ENCODE measurements at regions not wholly inside any gene's neighbourhood (a gene's known extent, or its start where the extent isn't known, plus 50 kb on each side); places are given as distances from the start of the nearest gene placed in this dataset.

- no peak for DNase-seq
Measured at GRCh38 chr5:124459984-124460383, 286.5 kb downstream of the ZNF608 start.

DNA sequence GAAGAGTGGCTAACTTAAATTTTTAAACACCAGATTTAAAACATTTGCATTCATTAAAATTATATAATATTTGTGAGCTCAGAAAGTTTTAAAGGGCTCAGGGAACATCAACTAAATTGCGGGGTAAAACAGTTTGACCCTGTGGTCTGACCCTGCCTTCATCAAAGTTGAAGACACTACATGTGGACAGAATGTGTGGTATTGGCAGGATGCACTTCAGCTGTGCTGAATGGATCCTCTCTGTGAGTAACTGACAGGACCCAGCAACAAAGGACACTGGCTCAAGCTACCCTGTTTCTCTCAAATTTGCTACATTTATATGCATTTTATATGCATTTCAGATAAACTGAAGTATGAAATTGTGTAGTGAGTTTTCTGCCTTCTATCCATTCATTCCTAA lies 288.5 kb downstream of the ZNF608 start:
- DNase-seq, result no peak

DNA sequence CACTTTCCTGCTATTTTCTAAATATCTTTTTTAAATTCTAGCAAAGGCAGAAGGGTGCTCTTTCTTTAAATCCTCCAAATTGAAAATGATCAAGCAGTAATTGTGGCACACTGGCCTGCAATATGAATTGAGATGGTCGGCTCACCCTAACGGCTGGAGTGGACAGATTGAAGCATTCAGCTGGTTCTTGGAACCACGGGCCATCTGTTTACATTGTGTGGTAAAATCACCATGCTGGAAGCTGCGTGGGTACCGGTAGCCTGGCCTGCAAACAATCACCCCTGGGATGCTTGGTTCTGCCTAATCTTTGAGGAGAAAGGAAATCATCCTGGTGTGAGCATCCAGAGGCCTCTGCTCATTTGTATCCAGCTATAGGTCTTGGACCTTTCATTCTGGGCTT lies 289.3 kb downstream of the ZNF608 start:
- no peak for DNase-seq

DNA sequence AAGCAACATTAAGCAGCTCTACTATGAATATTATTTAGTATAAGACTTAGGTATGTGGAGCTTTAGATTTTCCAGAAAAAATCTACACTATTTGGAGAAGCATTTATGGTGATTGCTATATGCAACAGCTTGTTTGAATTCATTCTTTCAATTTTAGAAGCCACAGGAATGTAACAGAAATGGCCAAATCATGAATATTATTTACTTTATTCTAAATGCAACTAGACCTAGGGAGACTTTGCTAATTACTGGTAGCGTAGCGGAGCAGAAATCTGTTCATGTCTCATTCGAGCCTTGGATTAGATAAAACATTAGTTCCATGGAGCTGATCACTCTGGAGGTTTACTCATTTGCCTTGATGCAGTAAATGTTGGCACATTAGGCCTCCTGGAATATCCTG lies 290.2 kb downstream of the ZNF608 start:
- DNase-seq, result no peak

- no peak for DNase-seq
Measured at GRCh38 chr5:124454081-124454480, 292.4 kb downstream of the ZNF608 start.

- no peak for DNase-seq
Measured at GRCh38 chr5:124453221-124454051, 293.0 kb downstream of the ZNF608 start.

DNA sequence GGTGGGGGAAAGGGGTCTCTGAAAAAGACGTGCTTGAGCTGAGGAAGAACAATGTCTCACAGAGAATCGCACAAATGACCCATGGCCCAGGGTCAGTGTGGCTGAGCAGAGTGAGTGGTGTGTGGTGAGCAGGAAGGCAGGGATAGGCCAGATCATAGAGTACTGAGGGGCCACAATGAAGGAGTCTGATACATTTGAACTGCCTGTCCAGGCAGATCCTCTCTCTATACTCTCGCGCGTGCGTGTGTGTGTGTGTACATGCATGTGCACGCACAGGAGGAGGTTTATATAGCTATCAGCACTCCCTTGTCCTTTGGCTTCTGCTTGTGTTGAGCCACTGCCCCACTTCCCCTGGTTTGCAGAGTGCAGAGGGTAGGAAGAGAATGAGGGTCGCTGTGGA lies 294.0 kb downstream of the ZNF608 start:
- no peak for DNase-seq

GRCh38 chr5:124451721-124452383 lies 294.6 kb downstream of the ZNF608 start:
- no peak for DNase-seq

DNA sequence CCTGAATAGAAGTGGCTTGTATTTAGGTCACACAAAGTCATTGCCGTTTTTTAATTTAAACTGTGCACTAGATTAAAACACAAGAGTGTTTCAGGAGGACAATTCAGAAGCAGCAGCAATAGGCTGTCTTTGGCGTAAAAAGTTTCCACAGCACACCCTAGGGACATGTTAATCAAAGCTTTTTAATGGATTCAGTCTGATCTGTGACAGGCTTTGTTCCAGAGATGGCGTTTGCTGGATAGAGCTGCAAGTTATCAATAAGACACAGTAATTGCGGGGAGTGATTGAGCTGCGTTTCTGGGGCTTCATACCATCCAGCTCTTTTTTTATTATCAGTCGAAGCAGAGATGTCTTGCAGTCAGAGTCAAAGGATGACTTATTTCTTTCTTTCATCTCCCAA lies 300.3 kb downstream of the ZNF608 start:
- DNase-seq, result no peak

GRCh38 chr5:124445070-124445619 lies 301.3 kb downstream of the ZNF608 start:
- no peak for DNase-seq

DNA sequence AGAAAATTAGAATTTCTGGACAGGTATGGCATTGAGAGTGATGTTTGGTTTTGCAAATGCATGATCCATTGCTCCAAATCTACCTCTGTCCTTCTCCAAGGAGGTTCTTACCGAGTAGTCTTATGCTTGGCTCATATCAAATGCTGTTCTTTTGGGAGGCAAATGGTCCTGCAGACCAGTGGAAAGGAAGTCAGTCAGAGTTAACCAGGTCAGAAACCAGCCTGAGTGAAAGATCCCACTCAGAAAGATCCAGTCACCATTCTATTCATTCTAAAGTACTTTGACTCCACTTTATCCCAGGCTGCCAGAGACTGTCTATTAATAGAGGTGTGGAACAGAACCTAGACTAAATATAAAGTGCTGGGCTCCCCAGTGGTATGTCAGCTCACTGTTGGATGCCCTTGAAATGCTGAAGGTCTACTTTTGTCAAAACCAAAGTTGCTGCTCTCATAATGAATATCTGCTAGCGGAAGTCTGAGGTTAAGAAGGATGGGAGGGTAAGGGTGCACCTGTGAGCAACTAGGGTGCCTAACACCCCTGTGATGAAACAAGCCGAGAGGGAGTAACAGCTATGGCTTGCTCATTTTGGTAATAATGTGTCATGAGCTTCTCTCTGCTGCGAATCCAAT lies 302.2 kb downstream of the ZNF608 start:
- DNase-seq, result no peak

GRCh38 chr5:124440471-124440870 lies 306.0 kb downstream of the ZNF608 start:
- no peak for DNase-seq

DNA sequence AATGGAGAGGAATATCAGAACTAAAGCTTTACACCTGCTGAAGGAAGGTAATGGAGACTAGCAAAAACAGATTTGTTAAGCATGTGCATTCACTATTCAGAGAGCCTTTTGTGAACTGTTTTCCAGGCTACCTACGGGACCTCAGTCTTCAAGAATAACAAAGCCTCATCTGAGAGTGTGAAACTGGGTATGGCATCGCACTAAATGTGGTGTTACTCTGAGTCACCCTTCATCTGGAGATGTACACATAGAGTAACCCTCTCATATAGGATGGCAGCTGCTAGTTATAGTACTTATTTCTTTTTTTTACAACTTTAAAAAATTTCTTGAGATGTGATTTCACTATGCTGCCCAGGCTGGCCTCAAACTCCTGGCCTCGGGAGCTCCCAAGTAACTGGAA lies 306.8 kb downstream of the ZNF608 start:
- DNase-seq, result no peak

GRCh38 chr5:124438903-124439281 lies 307.5 kb downstream of the ZNF608 start:
- no peak for DNase-seq

- no peak for DNase-seq
Measured at GRCh38 chr5:124438026-124438902, 308.2 kb downstream of the ZNF608 start.

DNA sequence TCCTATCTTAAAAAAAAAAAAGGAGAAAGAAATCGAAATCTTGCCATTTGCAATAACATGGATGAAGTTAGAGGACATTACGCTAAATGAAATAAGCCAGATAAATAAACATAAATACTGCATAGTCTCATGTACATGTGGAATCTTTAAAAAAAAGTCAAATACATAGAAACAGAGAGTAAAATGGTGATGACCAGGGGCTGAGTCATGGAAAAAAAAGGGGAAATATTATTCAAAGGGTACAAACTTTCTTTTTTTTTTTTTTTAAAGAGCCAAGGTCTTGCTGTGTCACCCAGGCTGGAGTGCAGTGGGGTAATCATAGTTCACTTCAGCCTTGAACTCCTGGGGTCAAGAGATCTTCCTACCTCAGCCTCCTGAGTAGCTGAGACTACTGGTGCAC lies 310.1 kb downstream of the ZNF608 start:
- no peak for DNase-seq

DNA sequence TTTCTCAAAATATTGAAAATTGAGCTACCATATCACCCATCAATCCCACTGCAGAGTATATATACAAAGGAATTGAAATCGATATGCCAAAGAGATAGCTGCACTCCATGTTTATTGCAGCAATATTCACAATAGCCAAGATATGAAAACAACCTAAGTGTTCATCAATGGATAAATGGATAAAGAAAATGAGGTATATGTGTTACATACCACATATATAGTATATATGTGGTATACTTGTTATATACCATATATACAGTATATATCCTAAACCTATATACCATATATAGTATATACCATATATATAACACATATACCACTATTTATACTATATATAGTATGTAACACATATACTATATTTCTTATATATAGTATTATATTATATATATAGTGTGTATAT lies 313.3 kb downstream of the ZNF608 start:
- DNase-seq, result no peak

DNA sequence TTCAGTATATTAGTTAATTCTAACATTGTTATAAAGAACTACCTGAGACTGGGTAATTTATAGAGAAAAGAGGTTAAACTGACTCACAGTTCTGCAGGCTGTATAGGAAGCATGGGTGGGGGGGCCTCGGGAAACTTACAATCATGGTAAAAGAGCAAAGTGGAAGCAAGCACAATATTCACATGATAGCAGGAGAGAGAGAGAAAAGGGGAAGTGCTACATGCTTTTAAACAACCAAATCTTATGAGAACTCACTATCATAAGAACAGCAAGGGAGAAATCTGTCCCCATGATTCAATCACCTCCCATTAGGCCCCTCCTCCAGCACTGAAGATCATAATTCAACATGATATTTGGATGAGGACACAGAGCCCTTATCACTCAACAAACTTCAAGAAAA lies 324.9 kb downstream of the ZNF608 start:
- no peak for DNase-seq

- no peak for DNase-seq
Measured at GRCh38 chr5:124420952-124421351, 325.5 kb downstream of the ZNF608 start.

DNA sequence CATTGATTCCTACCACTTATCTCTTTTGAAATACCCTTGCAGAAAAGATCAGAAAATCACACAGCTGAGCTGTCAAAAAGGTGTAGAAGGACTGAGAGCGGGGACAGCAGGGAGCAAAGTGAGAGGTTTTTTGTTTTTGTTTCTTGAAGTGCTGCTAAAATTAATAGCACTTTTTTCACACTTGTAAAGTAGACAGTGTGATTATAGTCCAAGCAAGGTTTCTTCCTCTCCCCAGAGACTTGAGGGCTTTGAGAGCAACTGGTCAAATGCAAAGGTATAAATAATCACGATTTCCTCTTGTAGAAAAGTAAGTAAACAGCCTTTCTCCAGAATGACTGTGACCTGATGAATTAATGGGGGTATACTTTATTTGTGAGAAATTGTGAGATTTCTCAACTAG lies 326.9 kb downstream of the ZNF608 start:
- no peak for DNase-seq

- DNase-seq, result no peak
Measured at GRCh38 chr5:124418390-124418789, 328.0 kb downstream of the ZNF608 start.

GRCh38 chr5:124417196-124417595 lies 329.2 kb downstream of the ZNF608 start:
- no peak for DNase-seq

GRCh38 chr5:124416627-124417026 lies 329.8 kb downstream of the ZNF608 start:
- DNase-seq, result no peak

Measured in inflammatory macrophage (primary cell).